B cell (primary cell): ENCODE measurements at regions not wholly inside any gene's neighbourhood (a gene's known extent, or its start where the extent isn't known, plus 50 kb on each side); places are given as distances from the start of the nearest gene placed in this dataset.

Experiments used
- ATAC-seq: fragments of 200-7000 bp; cut with Tn5 transposase; one replicate; pipeline ENCODE4 v1.10.0; 2021; ENCODE audit warnings: low read depth, mild to moderate bottlenecking, moderate number of reproducible peaks, moderate library complexity
- CTCF ChIA-PET: fragments of 350-600 bp; sonication (Branson Sonifier 250); formaldehyde crosslinking; loops from one replicate; lab custom pipeline; 2021; ENCODE audit warnings: antibody characterized with exemption, inconsistent platforms; lab: Charles Lee
- POLR2A ChIA-PET: fragments of 350-600 bp; sonication (Branson Sonifier 250); formaldehyde crosslinking; loops from one replicate; lab custom pipeline; 2021; ENCODE audit warnings: antibody characterized with exemption; lab: Charles Lee
- DNase-seq: peaks from one replicate; pipeline ENCODE4 v3.0.0; 2013
- H2AFZ ChIP-seq: 2 replicates; pipeline ENCODE4 v1.6.1; 2012; ENCODE audit warnings: mild to moderate bottlenecking, low read depth, low read length; ENCODE audit not compliant: insufficient read depth, poor library complexity, severe bottlenecking
- H3K27ac ChIP-seq, 2 donors: 1 replicate in 1 of 2; 2 replicates in 1 of 2; pipeline ENCODE4 v1.5.1; 2012 to 2013; ENCODE audit warnings: low read length in 2 of 2, mild to moderate bottlenecking in 2 of 2, moderate library complexity in 1 of 2
- H3K27me3 ChIP-seq, 4 experiments: fragments of 200-600 bp in 1 of 4; sonication (generic) in 1 of 4; replicated peaks in 1 of 4; 1 replicate in 2 of 4; 2 replicates in 2 of 4; pipeline versions ENCODE4 v1.6.1 to v1.7.0; 2013 to 2016; ENCODE audit warnings: low read length in 3 of 4, mild to moderate bottlenecking in 2 of 4, mixed read lengths in 1 of 4, moderate library complexity in 1 of 4; ENCODE audit not compliant: insufficient read depth in 4 of 4, control insufficient read depth in 3 of 4; ENCODE audit errors: control extremely low read depth in 1 of 4
- H3K36me3 ChIP-seq, 2 experiments: replicated peaks in 1 of 2; 1 replicate in 1 of 2; 2 replicates in 1 of 2; pipeline versions ENCODE4 v1.6.1 to v1.7.1; 2013; ENCODE audit warnings: low read length in 1 of 2; ENCODE audit not compliant: insufficient read depth in 2 of 2, control insufficient read depth in 1 of 2; ENCODE audit errors: control extremely low read depth in 1 of 2, extremely low read depth in 1 of 2
- H3K4me1 ChIP-seq, 2 donors: fragments of 200-600 bp in 1 of 2; sonication (generic) in 1 of 2; 1 replicate in 1 of 2; 2 replicates in 1 of 2; pipeline versions ENCODE4 v1.5.1 to v1.6.1; 2013 to 2017; ENCODE audit warnings: low read length in 2 of 2; ENCODE audit not compliant: control insufficient read depth in 2 of 2, insufficient read depth in 2 of 2
- H3K4me2 ChIP-seq: replicated peaks from 2 replicates; pipeline ENCODE3; 2012; ENCODE audit warnings: mild to moderate bottlenecking, low read depth, low read length; ENCODE audit not compliant: poor library complexity, severe bottlenecking
- H3K4me3 ChIP-seq, 5 experiments: fragments of 200-600 bp in 1 of 5; sonication (generic) in 1 of 5; 1 replicate in 3 of 5; 2 replicates in 2 of 5; pipeline versions ENCODE4 v1.5.1 to v1.7.0; 2011 to 2016; ENCODE audit warnings: low read length in 4 of 5, mild to moderate bottlenecking in 4 of 5, low read depth in 2 of 5, control low read depth in 1 of 5, moderate library complexity in 1 of 5; ENCODE audit not compliant: insufficient read depth in 1 of 5; ENCODE audit errors: control extremely low read depth in 1 of 5, extremely low read depth in 1 of 5
- H3K79me2 ChIP-seq: fragments of 200-600 bp; sonication (generic); one replicate; pipeline ENCODE4 v1.6.0; 2016; ENCODE audit warnings: low read length; ENCODE audit not compliant: control insufficient read depth, insufficient read depth
- H3K9ac ChIP-seq: fragments of 200-600 bp; sonication (generic); 2 replicates; pipeline ENCODE4 v1.6.1; 2017; ENCODE audit warnings: mild to moderate bottlenecking, low read length, moderate library complexity
- H3K9me3 ChIP-seq, 3 donors: one replicate each; pipeline versions ENCODE4 v1.6.1 to v1.7.1; 2013; ENCODE audit warnings: low read length in 2 of 3; ENCODE audit not compliant: control insufficient read depth in 2 of 3, insufficient read depth in 1 of 3; ENCODE audit errors: control extremely low read depth in 1 of 3
- H4K20me1 ChIP-seq: 2 replicates; pipeline ENCODE4 v1.6.0; 2012; ENCODE audit warnings: mild to moderate bottlenecking, low read length; ENCODE audit not compliant: insufficient read depth, control insufficient read depth, poor library complexity, severe bottlenecking
- H3K27ac Mint-ChIP-seq: one replicate; pipeline ENCODE4 v1.8.0; 2021; ENCODE audit warnings: mixed read lengths
- H3K27me3 Mint-ChIP-seq: one replicate; pipeline ENCODE4 v1.8.0; 2021; ENCODE audit warnings: mixed read lengths
- H3K4me1 Mint-ChIP-seq: one replicate; pipeline ENCODE4 v1.8.0; 2021; ENCODE audit warnings: mixed read lengths
- H3K4me3 Mint-ChIP-seq: one replicate; pipeline ENCODE4 v1.8.0; 2021; ENCODE audit warnings: mixed read lengths
- H3K9me3 Mint-ChIP-seq: one replicate; pipeline ENCODE4 v1.8.0; 2022; ENCODE audit warnings: mixed read lengths; ENCODE audit not compliant: insufficient read depth
- CTCF ChIP-seq: fragments of 200-600 bp; IDR thresholded peaks from one replicate; pipeline ENCODE4 v1.8.0; 2022; ENCODE audit warnings: antibody characterized with exemption, mild to moderate bottlenecking
- EZH2 ChIP-seq: IDR thresholded peaks from 2 replicates; pipeline ENCODE4 v1.6.1; 2012; ENCODE audit warnings: borderline replicate concordance, low read depth, mild to moderate bottlenecking, moderate library complexity, low read length; ENCODE audit not compliant: insufficient read depth, poor library complexity, severe bottlenecking
- WGBS: methylation state at CpG from one replicate; pipeline ENCODE4 v1.1.5; 2013; ENCODE audit warnings: missing lambda C conversion rate; ENCODE audit not compliant: insufficient coverage; 5-methylcytosine and 5-hydroxymethylcytosine counted together
- intact Hi-C: fragments of 100-400 bp; cut with micrococcal nuclease; formaldehyde crosslinking; loops from one replicate; pipeline ENCODE4 v1.10.0; 2022

DNA sequence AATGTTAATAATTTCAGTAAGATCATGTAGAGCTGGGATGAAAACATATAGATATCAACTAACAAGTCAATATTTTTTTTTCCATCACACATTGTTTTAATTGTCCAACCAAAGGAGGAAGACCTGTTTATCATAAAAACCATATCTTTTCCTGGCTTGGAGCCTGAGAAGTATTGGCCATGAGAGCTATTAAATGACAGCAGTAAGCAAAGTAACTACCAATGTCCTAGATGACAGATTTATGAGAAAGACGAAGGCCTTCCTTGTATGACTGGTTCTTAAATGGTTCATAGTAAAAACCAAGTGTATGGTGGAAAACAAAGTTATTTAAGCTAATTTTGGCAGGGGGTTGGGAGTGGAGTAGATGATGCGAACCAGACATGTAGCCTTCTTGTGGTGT, 1147.1 kb upstream of the TENM4 start:
- no peaks in the 10 kb centered on the region for H3K79me2 ChIP-seq
- no peaks in the 10 kb centered on the region for H3K27me3 ChIP-seq
- H3K27me3 Mint-ChIP-seq: no peaks in the 10 kb centered on the region
- H3K27ac Mint-ChIP-seq: no peak overlapping the region
- TF ChIP-seq CTCF: no peak
- ATAC-seq: no peak
- no peak overlapping the region for H3K4me3 Mint-ChIP-seq
- H3K4me1 Mint-ChIP-seq: no peaks in the 10 kb centered on the region
- no peaks in the 10 kb centered on the region for H3K9me3 Mint-ChIP-seq
- intact Hi-C loops: no loop called here
- DNase-seq: no peak
- no peak overlapping the region for H3K4me3 ChIP-seq
- POLR2A ChIA-PET: no interaction called here
- 50% methylated on average over 1 of the region's 2 CpGs for WGBS
- H3K27ac ChIP-seq: no peak overlapping the region
- H3K9ac ChIP-seq: no peak overlapping the region
- no peaks in the 10 kb centered on the region for H3K9me3 ChIP-seq
- H4K20me1 ChIP-seq: no peaks in the 10 kb centered on the region
- H3K4me1 ChIP-seq: no peaks in the 10 kb centered on the region
- no peak overlapping the region for H2AFZ ChIP-seq
- H3K36me3 ChIP-seq: no peaks in the 10 kb centered on the region
- H3K4me2 ChIP-seq: no peak overlapping the region
- CTCF ChIA-PET: no interaction called here

GRCh38 chr11:80586464-80586863, 1145.6 kb upstream of the TENM4 start:
- Histone ChIP-seq H3K27ac (no peak overlapping the region), H3K9ac (no peak overlapping the region), H4K20me1 (no peaks in the 10 kb centered on the region), H3K4me3 (no peak overlapping the region), H3K4me1 (no peaks in the 10 kb centered on the region), H3K9me3 (no peaks in the 10 kb centered on the region), H2AFZ (no peak overlapping the region), H3K79me2 (no peaks in the 10 kb centered on the region), H3K27me3 (no peaks in the 10 kb centered on the region), H3K36me3 (no peaks in the 10 kb centered on the region), H3K4me2 (no peak overlapping the region)
- H3K27me3 Mint-ChIP-seq: no peaks in the 10 kb centered on the region
- WGBS: 80% methylated on average over 1 of the region's 1 CpG
- TF ChIP-seq CTCF (no peak), EZH2 (no peak)
- ATAC-seq (no peak), DNase-seq (no peak)
- intact Hi-C loops: no loop called here
- ChIA-PET CTCF (no interaction called here), POLR2A (no interaction called here)
- H3K4me1 Mint-ChIP-seq: no peaks in the 10 kb centered on the region
- no peak overlapping the region for H3K27ac Mint-ChIP-seq
- no peaks in the 10 kb centered on the region for H3K9me3 Mint-ChIP-seq
- H3K4me3 Mint-ChIP-seq: no peak overlapping the region
